Smooth muscle cell (in vitro differentiated cells): ENCODE measurements at regions not wholly inside any gene's neighbourhood (a gene's known extent, or its start where the extent isn't known, plus 50 kb on each side); places are given as distances from the start of the nearest gene placed in this dataset.

Experiments used
- DNase-seq: peaks from one replicate; lab custom pipeline; 2025; ENCODE audit not compliant: unreplicated experiment; lab: John Stamatoyannopoulos, UW
- H2AFZ ChIP-seq: fragments of 200-600 bp; sonication (generic); 2 replicates; pipeline ENCODE4 v1.6.0; 2016; ENCODE audit warnings: antibody characterized with exemption, low read depth, mild to moderate bottlenecking
- H3F3A ChIP-seq: fragments of 200-600 bp; sonication (generic); 2 replicates; pipeline ENCODE4 v1.6.0; 2017; ENCODE audit warnings: antibody characterized with exemption, low read depth
- H3K27ac ChIP-seq: fragments of 200-600 bp; sonication (generic); 2 replicates; pipeline ENCODE4 v1.5.1; 2016; ENCODE audit warnings: low read depth, mild to moderate bottlenecking
- H3K27me3 ChIP-seq: fragments of 200-600 bp; sonication (generic); 2 replicates; pipeline ENCODE4 v1.6.1; 2016; ENCODE audit warnings: low read depth, mild to moderate bottlenecking
- H3K36me3 ChIP-seq: fragments of 200-600 bp; sonication (generic); 2 replicates; pipeline ENCODE4 v1.5.1; 2016; ENCODE audit warnings: low read depth
- H3K4me1 ChIP-seq: fragments of 200-600 bp; sonication (generic); 2 replicates; pipeline ENCODE4 v1.5.1; 2016; ENCODE audit warnings: low read depth
- H3K4me2 ChIP-seq: fragments of 200-600 bp; sonication (generic); 2 replicates; pipeline ENCODE4 v1.6.0; 2016; ENCODE audit warnings: mild to moderate bottlenecking
- H3K4me3 ChIP-seq: fragments of 200-600 bp; sonication (generic); 2 replicates; pipeline ENCODE4 v1.5.1; 2016; ENCODE audit warnings: mild to moderate bottlenecking
- H3K79me2 ChIP-seq: fragments of 200-600 bp; sonication (generic); 2 replicates; pipeline ENCODE4 v1.6.0; 2016; ENCODE audit warnings: low read depth, mild to moderate bottlenecking
- H3K9ac ChIP-seq: fragments of 200-600 bp; sonication (generic); 2 replicates; pipeline ENCODE4 v1.6.0; 2016; ENCODE audit warnings: low read depth
- H3K9me3 ChIP-seq: fragments of 200-600 bp; sonication (generic); replicated peaks from 2 replicates; pipeline ENCODE4 v1.5.1; 2016; ENCODE audit warnings: low read depth
- H4K20me1 ChIP-seq: fragments of 200-600 bp; sonication (generic); 2 replicates; pipeline ENCODE4 v1.6.0; 2016; ENCODE audit warnings: low read depth
- CTCF ChIP-seq: fragments of 200-600 bp; sonication (generic); IDR thresholded peaks from 2 replicates; pipeline ENCODE4 v1.5.1; 2017; ENCODE audit warnings: borderline replicate concordance, mild to moderate bottlenecking, antibody characterized with exemption; ENCODE audit not compliant: insufficient read depth, poor library complexity, severe bottlenecking
- WGBS: methylation state at CpG from one replicate; pipeline ENCODE4 v1.1.7; 2016; ENCODE audit warnings: low lambda C conversion rate; 5-methylcytosine and 5-hydroxymethylcytosine counted together

GRCh38 chr1:163875927-163876320 lies 554.2 kb downstream of the NUF2 start:
- Histone ChIP-seq H3K27me3 (no peaks in the 10 kb centered on the region), H4K20me1 (no peaks in the 10 kb centered on the region), H3K79me2 (no peaks in the 10 kb centered on the region), H3K9me3 (no peaks in the 10 kb centered on the region), H3K4me2 (peak overlapping the region; percentile 56), H2AFZ (peak overlapping the region; percentile 37), H3K27ac (peak overlapping the region; percentile 91), H3K9ac (peak overlapping the region; percentile 67), H3K4me1 (peaks cover 16% of the 10 kb centered on the region), H3K4me3 (no peak overlapping the region), H3K36me3 (no peaks in the 10 kb centered on the region), H3F3A (peaks cover 5% of the 10 kb centered on the region)
- TF ChIP-seq CTCF = no peak
- no peak for DNase-seq
- WGBS = 44% methylated on average over 6 of the region's 6 CpGs

GRCh38 chr1:163876546-163876945 lies 554.8 kb downstream of the NUF2 start:
- Histone ChIP-seq H3K9me3 (no peaks in the 10 kb centered on the region), H3K27me3 (no peaks in the 10 kb centered on the region), H4K20me1 (no peaks in the 10 kb centered on the region), H3K4me3 (no peak overlapping the region), H3K4me1 (peaks cover 16% of the 10 kb centered on the region), H3K79me2 (no peaks in the 10 kb centered on the region), H3K9ac (no peak overlapping the region), H3K27ac (peak overlapping the region; percentile 91), H3K36me3 (no peaks in the 10 kb centered on the region), H3F3A (peaks cover 5% of the 10 kb centered on the region), H3K4me2 (no peak overlapping the region), H2AFZ (peak overlapping the region; percentile 37)
- no peak for TF ChIP-seq CTCF
- no peak for DNase-seq
- 73% methylated on average over 4 of the region's 4 CpGs for WGBS

GRCh38 chr1:163877016-163877415 lies 555.3 kb downstream of the NUF2 start:
- no peak for DNase-seq
- H3K4me2 ChIP-seq = no peak overlapping the region
- TF ChIP-seq CTCF = no peak
- peaks cover 16% of the 10 kb centered on the region for H3K4me1 ChIP-seq
- H3F3A ChIP-seq = peaks cover 5% of the 10 kb centered on the region
- H3K36me3 ChIP-seq = no peaks in the 10 kb centered on the region
- H3K79me2 ChIP-seq = no peaks in the 10 kb centered on the region
- H4K20me1 ChIP-seq = no peaks in the 10 kb centered on the region
- no peak overlapping the region for H3K9ac ChIP-seq
- peak overlapping the region; percentile 91 for H3K27ac ChIP-seq
- no peaks in the 10 kb centered on the region for H3K27me3 ChIP-seq
- H3K4me3 ChIP-seq = no peak overlapping the region
- no peaks in the 10 kb centered on the region for H3K9me3 ChIP-seq
- peak overlapping the region; percentile 7 for H2AFZ ChIP-seq

GRCh38 chr1:163885510-163885909 lies 563.8 kb downstream of the NUF2 start:
- TF ChIP-seq CTCF = no peak
- 87% methylated on average over 8 of the region's 8 CpGs for WGBS

More at GRCh38 chr1:163885510-163885909, 563.8 kb downstream of the NUF2 start:
- no peak overlapping the region for H3K4me2 ChIP-seq
- no peaks in the 10 kb centered on the region for H4K20me1 ChIP-seq
- no peaks in the 10 kb centered on the region for H3K27me3 ChIP-seq
- H3K36me3 ChIP-seq = no peaks in the 10 kb centered on the region
- H2AFZ ChIP-seq = no peak overlapping the region
- no peak for DNase-seq
- H3K4me3 ChIP-seq = no peak overlapping the region
- H3K9ac ChIP-seq = no peak overlapping the region
- no peaks in the 10 kb centered on the region for H3K4me1 ChIP-seq
- H3K79me2 ChIP-seq = no peaks in the 10 kb centered on the region
- no peak overlapping the region for H3K27ac ChIP-seq
- no peaks in the 10 kb centered on the region for H3K9me3 ChIP-seq
- no peaks in the 10 kb centered on the region for H3F3A ChIP-seq
